OCI-LY1 (cell line): ENCODE measurements at regions not wholly inside any gene's neighbourhood (a gene's known extent, or its start where the extent isn't known, plus 50 kb on each side); places are given as distances from the start of the nearest gene placed in this dataset.
A peak's percentile ranks its signal among the peaks of the same experiment; 100 is the strongest.
"Not testable (repeated sequence)": the region's sequence is repeated elsewhere in the genome, so short reads cannot be mapped to it uniquely, and the experiment has no call there.

ENCODE experiments used
- H2AFZ ChIP-seq: fragments of 200-600 bp; sonication (generic), shearing (Covaris generic); 2 replicates; pipeline ENCODE4 v1.6.0; 2014; ENCODE audit warnings: antibody characterized with exemption, mild to moderate bottlenecking, low read length
- H3F3A ChIP-seq: fragments of 200-600 bp; sonication (generic), shearing (Covaris generic); 2 replicates; pipeline ENCODE4 v1.6.0; 2014; ENCODE audit warnings: mild to moderate bottlenecking, antibody characterized with exemption, low read length, moderate library complexity; ENCODE audit not compliant: insufficient read depth
- H3K27ac ChIP-seq: fragments of 200-600 bp; sonication (generic); 2 replicates; pipeline ENCODE4 v1.5.1; 2014; ENCODE audit warnings: low read length, mixed run types, mild to moderate bottlenecking, low read depth; ENCODE audit not compliant: poor library complexity, severe bottlenecking
- H3K27me3 ChIP-seq: fragments of 200-600 bp; sonication (generic); 2 replicates; pipeline ENCODE4 v1.6.0; 2014; ENCODE audit warnings: antibody characterized with exemption, mild to moderate bottlenecking, low read length, moderate library complexity; ENCODE audit not compliant: insufficient read depth
- H3K36me3 ChIP-seq: fragments of 200-600 bp; sonication (generic); 2 replicates; pipeline ENCODE4 v1.6.1; 2014; ENCODE audit warnings: mild to moderate bottlenecking, antibody characterized with exemption, low read length, moderate library complexity, mixed read lengths; ENCODE audit not compliant: insufficient read depth
- H3K4me1 ChIP-seq: fragments of 200-600 bp; sonication (generic); 2 replicates; pipeline ENCODE4 v1.5.1; 2014; ENCODE audit warnings: mild to moderate bottlenecking, low read length, moderate library complexity; ENCODE audit not compliant: insufficient read depth, severe bottlenecking
- H3K4me2 ChIP-seq: fragments of 200-600 bp; sonication (generic), shearing (Covaris generic); 2 replicates; pipeline ENCODE4 v1.6.1; 2014; ENCODE audit warnings: low read length
- H3K4me3 ChIP-seq: fragments of 200-600 bp; sonication (generic); 2 replicates; pipeline ENCODE4 v1.5.1; 2014; ENCODE audit warnings: low read length, low read depth, mild to moderate bottlenecking, mixed read lengths; ENCODE audit not compliant: poor library complexity, severe bottlenecking
- H3K79me2 ChIP-seq: fragments of 200-600 bp; shearing (Covaris generic); 2 replicates; pipeline ENCODE4 v1.6.1; 2016; ENCODE audit warnings: mixed run types, low read length, mixed read lengths; ENCODE audit not compliant: insufficient read depth
- H3K9ac ChIP-seq: fragments of 200-600 bp; sonication (generic), shearing (Covaris generic); 2 replicates; pipeline ENCODE4 v1.6.1; 2014; ENCODE audit warnings: mild to moderate bottlenecking, low read length, mixed read lengths
- H3K9me2 ChIP-seq: fragments of 200-600 bp; sonication (generic), shearing (Covaris generic); 2 replicates; pipeline ENCODE4 v1.6.1; 2014; ENCODE audit warnings: low read depth, mild to moderate bottlenecking, low read length, mixed read lengths
- H3K9me3 ChIP-seq: fragments of 200-600 bp; shearing (Covaris generic); 2 replicates; pipeline ENCODE4 v1.6.1; 2014; ENCODE audit warnings: low read length, mixed read lengths
- H4K20me1 ChIP-seq: fragments of 200-600 bp; sonication (generic), shearing (Covaris generic); 2 replicates; pipeline ENCODE4 v1.6.0; 2016; ENCODE audit warnings: mild to moderate bottlenecking, low read length; ENCODE audit not compliant: insufficient read depth
- CTCF ChIP-seq: fragments of 200-600 bp; sonication (generic), shearing (Covaris generic); IDR thresholded peaks from 2 replicates; pipeline ENCODE4 v1.5.1; 2017; ENCODE audit warnings: mild to moderate bottlenecking, antibody characterized with exemption, low read length, moderate library complexity, mixed read lengths
- EZH2 ChIP-seq: fragments of 200-600 bp; sonication (generic), shearing (Covaris generic); IDR thresholded peaks from 2 replicates; pipeline ENCODE4 v1.8.0; 2017; ENCODE audit warnings: borderline replicate concordance, mixed run types, mild to moderate bottlenecking, antibody characterized with exemption, low read length, moderate library complexity, mixed read lengths

GRCh38 chr22:40094485-40094884, 83.2 kb upstream of the TNRC6B start:
- no peaks in the 10 kb centered on the region for H3K27me3 ChIP-seq
- no peaks in the 10 kb centered on the region for H3F3A ChIP-seq
- no peaks in the 10 kb centered on the region for H4K20me1 ChIP-seq
- peak overlapping the region; percentile 38 for H3K27ac ChIP-seq
- peaks cover 6% of the 10 kb centered on the region for H3K36me3 ChIP-seq
- peaks cover 24% of the 10 kb centered on the region for H3K4me1 ChIP-seq
- H3K4me2 ChIP-seq = peak overlapping the region; percentile 56
- H3K9ac ChIP-seq = peak overlapping the region; percentile 16; the same call in 1 of the 2 replicates
- peak overlapping the region; percentile 10 for H3K4me3 ChIP-seq
- peaks cover 53% of the 10 kb centered on the region for H3K79me2 ChIP-seq
- no peaks in the 10 kb centered on the region for H3K9me2 ChIP-seq
- TF ChIP-seq EZH2 (no peak), CTCF (no peak)
- no peak overlapping the region for H2AFZ ChIP-seq
- H3K9me3 ChIP-seq = 0 out of 2 replicates have a peak, but pooled peaks cover 5% of the 10 kb centered on the region

- H3F3A ChIP-seq, H3K4me3 ChIP-seq: not testable (repeated sequence)
- peaks cover 40% of the 10 kb centered on the region for H3K79me2 ChIP-seq
Observed at GRCh38 chr22:40099887-40100286, 77.8 kb upstream of the TNRC6B start.

GRCh38 chr22:40105755-40106154, 72.0 kb upstream of the TNRC6B start:
- Histone ChIP-seq H3K79me2 (peaks cover 45% of the 10 kb centered on the region), H3K4me2 (no peak overlapping the region), H4K20me1 (no peaks in the 10 kb centered on the region), H3K4me3 (no peak overlapping the region), H3K9me2 (no peaks in the 10 kb centered on the region), H3K27me3 (no peaks in the 10 kb centered on the region), H3K27ac (no peak overlapping the region), H3K36me3 (no peaks in the 10 kb centered on the region), H2AFZ (no peak overlapping the region), H3K4me1 (peaks cover 38% of the 10 kb centered on the region), H3K9me3 (peaks cover 3% of the 10 kb centered on the region; the same call in 1 of the 2 replicates), H3K9ac (no peak overlapping the region), H3F3A (no peaks in the 10 kb centered on the region)
- TF ChIP-seq CTCF (no peak), EZH2 (no peak)

More at GRCh38 chr22:40099887-40100286, 77.8 kb upstream of the TNRC6B start:
- not testable (repeated sequence) for H3K4me2 ChIP-seq, H3K9me3 ChIP-seq, H2AFZ ChIP-seq, H3K9ac ChIP-seq, H3K36me3 ChIP-seq, H4K20me1 ChIP-seq, H3K9me2 ChIP-seq, H3K27me3 ChIP-seq, H3K27ac ChIP-seq
- peaks cover 16% of the 10 kb centered on the region for H3K4me1 ChIP-seq

- H3K4me2 ChIP-seq = peak overlapping the region; percentile 65
- H3K9ac ChIP-seq = peak overlapping the region; percentile 32
Observed at GRCh38 chr22:40107244-40107643, 70.5 kb upstream of the TNRC6B start.

More at GRCh38 chr22:40107244-40107643, 70.5 kb upstream of the TNRC6B start:
- no peak overlapping the region for H3K27ac ChIP-seq
- no peaks in the 10 kb centered on the region for H4K20me1 ChIP-seq
- no peaks in the 10 kb centered on the region for H3K36me3 ChIP-seq
- no peaks in the 10 kb centered on the region for H3K9me2 ChIP-seq
- H3K9me3 ChIP-seq = peaks cover 3% of the 10 kb centered on the region; the same call in 1 of the 2 replicates
- H3K4me1 ChIP-seq = peaks cover 35% of the 10 kb centered on the region
- no peak for TF ChIP-seq EZH2
- no peak for TF ChIP-seq CTCF
- H3K79me2 ChIP-seq = peaks cover 37% of the 10 kb centered on the region
- no peaks in the 10 kb centered on the region for H3K27me3 ChIP-seq
- H2AFZ ChIP-seq = no peak overlapping the region
- H3F3A ChIP-seq = no peaks in the 10 kb centered on the region
- peak overlapping the region; percentile 21 for H3K4me3 ChIP-seq
